NB4 (cell line): ENCODE measurements at regions not wholly inside any gene's neighbourhood (a gene's known extent, or its start where the extent isn't known, plus 50 kb on each side); places are given as distances from the start of the nearest gene placed in this dataset.

Experiments used
- DNase-seq: peaks from one replicate; pipeline ENCODE4 v3.0.0; 2010; ENCODE audit warnings: low read depth
- H3K4me3 ChIP-seq: one replicate; pipeline ENCODE4 v1.5.1; 2011; ENCODE audit warnings: mild to moderate bottlenecking, low read depth, low read length, moderate library complexity
- MYC ChIP-seq: IDR thresholded peaks from 2 replicates; pipeline ENCODE4 v1.6.1; 2011; ENCODE audit warnings: low read depth, low read length
- POLR2A ChIP-seq: IDR thresholded peaks from 2 replicates; pipeline ENCODE4 v1.6.1; 2011; ENCODE audit warnings: mild to moderate bottlenecking; ENCODE audit not compliant: insufficient read length; ENCODE audit errors: extremely low read depth
- TF ChIP-seq, protein P1 (sequence below): IDR thresholded peaks from 2 replicates; pipeline ENCODE4 v1.6.1; 2011; ENCODE audit warnings: low read depth, low read length
- TF ChIP-seq, protein P2 (sequence below): IDR thresholded peaks from one replicate; pipeline ENCODE4 v1.5.1; 2012; ENCODE audit warnings: low read depth, low read length

DNA sequence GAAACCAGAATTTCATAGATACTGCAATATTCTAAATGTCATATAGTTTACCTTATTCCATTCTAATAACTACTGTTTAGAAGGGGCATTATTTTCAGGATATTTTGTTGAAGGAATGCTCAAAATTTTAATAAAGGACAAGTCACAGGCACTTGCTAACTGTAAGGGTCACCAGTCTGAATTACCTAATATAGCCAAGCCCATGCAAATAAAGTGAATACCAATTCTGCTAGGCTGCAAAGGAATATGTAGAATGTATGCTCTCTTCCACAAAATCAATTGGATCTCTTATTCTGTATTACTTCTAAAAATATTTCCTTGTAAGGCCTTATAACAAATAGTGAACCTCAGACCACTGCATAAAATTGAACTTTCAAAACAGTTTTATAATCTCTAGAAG is 52.3 kb upstream of the FAT4 start:
- no peak for TF ChIP-seq MYC
- TF ChIP-seq POLR2A, result no peak
- TF ChIP-seq, protein P1, sequence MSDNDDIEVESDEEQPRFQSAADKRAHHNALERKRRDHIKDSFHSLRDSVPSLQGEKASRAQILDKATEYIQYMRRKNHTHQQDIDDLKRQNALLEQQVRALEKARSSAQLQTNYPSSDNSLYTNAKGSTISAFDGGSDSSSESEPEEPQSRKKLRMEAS, result no peak
- TF ChIP-seq, protein P2, sequence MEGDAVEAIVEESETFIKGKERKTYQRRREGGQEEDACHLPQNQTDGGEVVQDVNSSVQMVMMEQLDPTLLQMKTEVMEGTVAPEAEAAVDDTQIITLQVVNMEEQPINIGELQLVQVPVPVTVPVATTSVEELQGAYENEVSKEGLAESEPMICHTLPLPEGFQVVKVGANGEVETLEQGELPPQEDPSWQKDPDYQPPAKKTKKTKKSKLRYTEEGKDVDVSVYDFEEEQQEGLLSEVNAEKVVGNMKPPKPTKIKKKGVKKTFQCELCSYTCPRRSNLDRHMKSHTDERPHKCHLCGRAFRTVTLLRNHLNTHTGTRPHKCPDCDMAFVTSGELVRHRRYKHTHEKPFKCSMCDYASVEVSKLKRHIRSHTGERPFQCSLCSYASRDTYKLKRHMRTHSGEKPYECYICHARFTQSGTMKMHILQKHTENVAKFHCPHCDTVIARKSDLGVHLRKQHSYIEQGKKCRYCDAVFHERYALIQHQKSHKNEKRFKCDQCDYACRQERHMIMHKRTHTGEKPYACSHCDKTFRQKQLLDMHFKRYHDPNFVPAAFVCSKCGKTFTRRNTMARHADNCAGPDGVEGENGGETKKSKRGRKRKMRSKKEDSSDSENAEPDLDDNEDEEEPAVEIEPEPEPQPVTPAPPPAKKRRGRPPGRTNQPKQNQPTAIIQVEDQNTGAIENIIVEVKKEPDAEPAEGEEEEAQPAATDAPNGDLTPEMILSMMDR, result no peak
- no peak for DNase-seq
- H3K4me3 ChIP-seq, result no peak overlapping the region

DNA sequence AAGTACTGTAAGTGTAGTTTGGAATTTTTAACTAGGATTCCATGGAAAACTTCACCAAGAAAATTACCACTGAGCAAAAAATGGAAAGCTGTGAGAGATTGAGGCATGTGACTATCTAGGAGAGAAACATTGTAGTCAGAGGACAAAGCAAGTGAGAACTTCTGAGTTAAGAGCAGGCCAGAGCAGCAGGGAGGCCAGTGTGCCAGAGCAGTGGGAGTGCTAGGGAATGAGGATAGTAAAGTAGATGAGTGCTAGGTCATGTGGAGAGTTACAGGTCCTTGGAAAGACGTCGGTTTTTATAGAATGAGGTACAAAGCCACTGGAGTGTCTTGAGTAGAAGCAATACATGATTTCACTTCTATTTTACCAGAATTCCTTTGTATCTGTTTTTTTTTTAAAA is 52.7 kb upstream of the FAT4 start:
- TF ChIP-seq MYC, result no peak
- TF ChIP-seq, protein P1, result no peak
- no peak for DNase-seq
- no peak overlapping the region for H3K4me3 ChIP-seq

DNA sequence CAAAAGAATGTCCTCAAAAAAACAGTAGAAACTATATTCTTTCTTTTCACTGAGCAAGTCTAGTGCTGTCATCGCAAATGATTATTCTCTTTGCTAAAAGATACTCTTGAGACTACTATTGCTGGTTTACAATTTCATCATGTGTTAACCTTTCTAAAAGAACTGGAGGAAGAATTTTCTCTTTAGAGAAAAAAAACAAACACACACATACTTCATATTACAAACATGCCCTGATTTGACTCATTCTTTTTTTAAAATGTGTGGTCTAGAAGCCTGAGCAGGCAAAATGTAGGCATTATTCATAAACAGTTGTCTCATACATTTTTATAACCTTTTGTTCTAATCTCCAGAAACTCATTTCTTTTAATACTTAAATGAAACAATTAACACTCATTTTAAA is 60.6 kb upstream of the FAT4 start:
- H3K4me3 ChIP-seq, result no peak overlapping the region
- DNase-seq, result no peak
- TF ChIP-seq MYC, result no peak
- TF ChIP-seq, protein P1, result no peak
- TF ChIP-seq POLR2A, result no peak
- TF ChIP-seq, protein P2, result no peak

DNA sequence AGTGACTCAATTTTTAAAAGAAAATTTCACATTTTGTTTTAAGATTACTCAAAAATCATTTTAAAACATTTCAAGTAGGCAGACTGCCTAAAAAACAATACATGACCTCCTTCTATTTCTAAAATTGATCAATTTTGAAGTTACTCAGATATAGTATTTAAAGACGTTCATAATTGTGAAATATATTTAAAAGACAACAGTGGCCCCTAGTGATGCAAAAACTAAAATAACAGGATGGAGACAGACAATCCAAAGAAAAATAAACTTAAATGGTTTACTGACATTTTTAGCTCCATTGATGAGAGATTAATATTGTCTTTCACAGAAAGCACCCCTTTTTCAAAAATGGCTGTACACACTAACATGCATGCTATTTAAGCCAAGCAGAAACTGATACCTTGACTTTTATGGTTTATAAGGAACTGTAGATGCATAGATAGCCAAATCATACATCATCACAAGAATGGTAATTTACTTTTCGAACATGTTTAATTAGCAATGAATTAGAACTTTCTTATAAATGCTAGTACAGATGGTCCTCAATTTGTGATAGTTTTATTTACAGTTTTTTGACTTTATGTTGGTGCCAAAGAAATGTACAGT is 69.8 kb upstream of the FAT4 start:
- no peak for DNase-seq
- H3K4me3 ChIP-seq, result no peak overlapping the region
- TF ChIP-seq POLR2A, result no peak
- TF ChIP-seq, protein P2, result no peak
- TF ChIP-seq MYC, result no peak
- TF ChIP-seq, protein P1, result no peak

DNA sequence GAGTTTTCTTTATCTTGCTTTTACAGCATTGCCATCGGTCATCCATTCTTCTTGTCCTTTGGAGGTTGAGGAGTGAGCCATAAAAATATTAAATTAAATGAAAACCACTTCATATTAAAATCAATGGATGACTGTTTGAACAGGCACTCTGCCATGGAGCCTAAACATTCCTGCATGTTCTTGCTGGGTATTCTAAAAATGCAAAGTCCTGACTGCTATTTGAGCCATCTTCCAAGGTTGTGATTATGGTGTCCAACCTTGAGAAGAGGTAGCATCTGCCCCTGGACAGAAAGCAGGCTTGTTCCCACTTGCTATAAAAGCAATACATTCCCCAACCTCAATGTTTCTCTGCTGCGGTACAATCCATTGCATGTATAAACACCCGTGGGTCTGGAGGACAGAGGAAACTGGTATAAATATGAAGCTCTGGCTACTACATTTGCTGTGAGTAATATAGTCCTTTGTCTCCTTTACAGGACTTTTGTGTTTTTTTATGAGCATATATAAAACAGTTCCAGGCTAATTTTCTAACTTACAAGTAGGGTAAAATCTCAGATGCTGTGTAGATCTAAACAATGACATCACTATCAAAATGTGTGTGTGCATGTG is 70.9 kb upstream of the FAT4 start:
- TF ChIP-seq MYC (no peak), POLR2A (no peak)
- TF ChIP-seq, protein P1, result no peak
- TF ChIP-seq, protein P2, result no peak
- no peak overlapping the region for H3K4me3 ChIP-seq
- no peak for DNase-seq

DNA sequence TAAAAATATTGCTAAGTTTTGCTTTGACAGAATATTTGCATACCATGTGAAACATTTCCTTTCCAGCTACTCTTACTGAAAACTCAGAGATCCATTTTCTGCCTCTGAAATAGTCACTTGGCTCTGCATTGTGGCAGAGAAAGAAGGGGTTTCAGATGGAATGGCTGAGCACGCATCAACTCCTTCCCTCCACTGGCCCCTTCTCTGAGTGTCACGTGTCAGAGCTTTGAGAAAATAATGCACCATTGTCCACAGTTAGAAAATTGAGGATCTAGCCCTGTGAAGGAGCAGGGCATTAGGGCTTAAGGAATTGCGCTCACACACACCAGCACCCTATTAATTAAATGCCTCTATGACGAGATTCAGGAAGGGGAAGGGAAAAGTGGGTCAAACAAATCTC is 78.8 kb upstream of the FAT4 start:
- DNase-seq, result no peak
- no peak overlapping the region for H3K4me3 ChIP-seq
- TF ChIP-seq, protein P2, result no peak
- TF ChIP-seq, protein P1, result no peak
- TF ChIP-seq POLR2A (no peak), MYC (no peak)
